ENCODE measurements at regions not wholly inside any gene's neighbourhood (a gene's known extent, or its start where the extent isn't known, plus 50 kb on each side); places are given as distances from the start of the nearest gene placed in this dataset.

DNA sequence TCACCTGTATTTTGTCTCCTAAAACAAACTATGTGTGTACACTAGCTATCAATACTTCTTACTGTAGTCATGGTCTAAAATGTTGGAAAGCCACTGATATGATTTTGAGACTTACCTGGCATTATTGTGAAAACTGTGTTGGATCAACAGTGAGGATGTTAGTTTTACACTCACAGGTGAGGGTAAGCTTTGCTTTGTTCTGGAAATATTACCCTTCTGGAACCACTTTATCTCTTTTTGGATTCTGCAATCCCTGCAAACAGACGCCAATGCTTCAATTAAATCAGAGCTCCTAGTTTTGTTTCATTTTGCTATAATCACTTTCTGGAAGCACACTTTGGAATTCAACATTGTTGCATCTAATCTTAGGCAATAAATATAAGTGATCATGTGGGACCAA lies 223.3 kb downstream of the RPS29 start:
- TF ChIP-seq, protein P1, sequence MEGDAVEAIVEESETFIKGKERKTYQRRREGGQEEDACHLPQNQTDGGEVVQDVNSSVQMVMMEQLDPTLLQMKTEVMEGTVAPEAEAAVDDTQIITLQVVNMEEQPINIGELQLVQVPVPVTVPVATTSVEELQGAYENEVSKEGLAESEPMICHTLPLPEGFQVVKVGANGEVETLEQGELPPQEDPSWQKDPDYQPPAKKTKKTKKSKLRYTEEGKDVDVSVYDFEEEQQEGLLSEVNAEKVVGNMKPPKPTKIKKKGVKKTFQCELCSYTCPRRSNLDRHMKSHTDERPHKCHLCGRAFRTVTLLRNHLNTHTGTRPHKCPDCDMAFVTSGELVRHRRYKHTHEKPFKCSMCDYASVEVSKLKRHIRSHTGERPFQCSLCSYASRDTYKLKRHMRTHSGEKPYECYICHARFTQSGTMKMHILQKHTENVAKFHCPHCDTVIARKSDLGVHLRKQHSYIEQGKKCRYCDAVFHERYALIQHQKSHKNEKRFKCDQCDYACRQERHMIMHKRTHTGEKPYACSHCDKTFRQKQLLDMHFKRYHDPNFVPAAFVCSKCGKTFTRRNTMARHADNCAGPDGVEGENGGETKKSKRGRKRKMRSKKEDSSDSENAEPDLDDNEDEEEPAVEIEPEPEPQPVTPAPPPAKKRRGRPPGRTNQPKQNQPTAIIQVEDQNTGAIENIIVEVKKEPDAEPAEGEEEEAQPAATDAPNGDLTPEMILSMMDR (IDR thresholded peaks at IDR 0.05; ENCODE audit: extremely low read depth, missing control alignments): no peak
- DNase-seq (ENCODE audit: low spot score): no peak

DNA sequence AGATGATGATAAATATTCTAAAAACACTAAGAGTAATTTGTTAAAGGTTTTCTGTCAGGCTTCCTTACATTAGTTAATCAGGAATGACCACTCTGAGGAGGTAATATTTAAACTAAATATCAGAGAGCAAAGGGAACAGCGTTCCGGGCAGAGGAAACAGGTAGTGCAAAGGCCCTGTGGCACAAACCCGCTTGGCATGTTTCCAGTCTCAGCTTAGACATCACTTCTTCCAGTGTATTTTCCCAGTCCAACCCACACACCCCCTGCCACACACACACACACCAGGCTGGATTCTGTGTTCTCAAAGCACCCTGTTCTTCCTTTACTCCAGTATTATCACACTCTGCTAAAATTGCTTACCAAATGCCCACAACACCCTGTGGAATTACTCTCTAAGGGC lies 247.1 kb downstream of the RPS29 start:
- no peak for DNase-seq (ENCODE audit: low spot score)
- TF ChIP-seq, protein P1 (IDR thresholded peaks at IDR 0.05; ENCODE audit: extremely low read depth, missing control alignments): no peak

DNA sequence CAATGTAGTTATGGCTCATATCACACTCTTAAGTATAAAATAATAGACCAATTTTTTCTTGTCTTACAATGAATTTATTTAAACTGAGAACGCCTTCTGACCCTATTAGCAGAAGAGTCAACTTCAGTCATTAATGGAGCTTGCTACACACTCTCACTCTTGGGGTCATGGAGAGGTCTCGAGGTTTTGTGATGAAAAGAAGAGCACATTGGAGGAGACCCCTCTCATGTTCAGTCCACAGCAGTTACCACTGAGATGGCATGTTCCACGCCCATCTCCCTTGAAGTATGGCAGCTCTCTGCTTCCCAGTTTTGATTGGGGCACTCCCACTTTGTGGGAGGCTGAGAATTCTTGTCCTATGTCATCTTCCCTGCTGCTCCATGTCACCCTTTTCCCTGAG lies 266.4 kb downstream of the RPS29 start:
- TF ChIP-seq, protein P1 (IDR thresholded peaks at IDR 0.05; ENCODE audit: extremely low read depth, missing control alignments): no peak
- DNase-seq (ENCODE audit: low spot score): no peak

GRCh38 chr14:49315570-49315969 lies 270.6 kb downstream of the RPS29 start:
- TF ChIP-seq, protein P1 (IDR thresholded peaks at IDR 0.05; ENCODE audit: extremely low read depth, missing control alignments): no peak
- no peak for DNase-seq (ENCODE audit: low spot score)

DNA sequence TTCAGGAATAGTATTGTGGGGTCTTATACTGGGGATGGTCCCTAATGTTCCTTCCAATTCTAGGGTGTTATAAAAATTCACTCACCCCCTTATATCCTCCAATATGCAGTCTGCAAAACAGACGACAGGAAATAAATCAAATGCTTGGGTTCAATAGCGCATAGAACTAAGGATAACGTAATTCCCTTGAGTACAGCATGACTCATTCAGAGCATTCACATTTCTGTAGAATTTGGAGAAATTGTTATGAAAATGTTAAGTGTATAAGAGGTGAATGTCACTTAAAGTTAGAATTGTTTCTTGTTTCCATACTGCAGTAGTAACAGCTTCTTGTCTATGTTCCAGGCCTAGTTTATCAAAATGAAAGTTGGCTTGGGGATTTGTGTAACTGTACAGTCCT lies 271.4 kb downstream of the RPS29 start:
- TF ChIP-seq, protein P1 (IDR thresholded peaks at IDR 0.05; ENCODE audit: extremely low read depth, missing control alignments): no peak
- DNase-seq (ENCODE audit: low spot score): no peak

GRCh38 chr14:49313108-49313507 lies 273.1 kb downstream of the RPS29 start:
- no peak for DNase-seq (ENCODE audit: low spot score)
- TF ChIP-seq, protein P1 (IDR thresholded peaks at IDR 0.05; ENCODE audit: extremely low read depth, missing control alignments): no peak

GRCh38 chr14:49310298-49310697 lies 275.9 kb downstream of the RPS29 start:
- no peak for DNase-seq (ENCODE audit: low spot score)
- TF ChIP-seq, protein P1 (IDR thresholded peaks at IDR 0.05; ENCODE audit: extremely low read depth, missing control alignments): no peak

Measured in GM20000 (cell line).